T1000 (cell line): ENCODE measurements at regions not wholly inside any gene's neighbourhood (a gene's known extent, or its start where the extent isn't known, plus 50 kb on each side); places are given as distances from the start of the nearest gene placed in this dataset.

ENCODE experiments used
- DNase-seq: peaks from one replicate; lab custom pipeline; 2025; ENCODE audit warnings: mixed read lengths; lab: John Stamatoyannopoulos, UW

- DNase-seq = no peak
Measured at GRCh38 chr5:68452286-68452685, 236.7 kb downstream of the PIK3R1 start.

- no peak for DNase-seq
Measured at GRCh38 chr5:68454172-68454571, 238.6 kb downstream of the PIK3R1 start.

- DNase-seq = no peak
Measured at GRCh38 chr5:68454766-68455165, 239.2 kb downstream of the PIK3R1 start.

GRCh38 chr5:68455216-68455615, 239.7 kb downstream of the PIK3R1 start:
- no peak for DNase-seq

- no peak for DNase-seq
Measured at GRCh38 chr5:68456756-68457217, 241.2 kb downstream of the PIK3R1 start.

- no peak for DNase-seq
Measured at GRCh38 chr5:68457285-68457684, 241.7 kb downstream of the PIK3R1 start.

- no peak for DNase-seq
Measured at GRCh38 chr5:68458416-68459021, 243.0 kb downstream of the PIK3R1 start.

GRCh38 chr5:68459093-68459809, 243.7 kb downstream of the PIK3R1 start:
- no peak for DNase-seq

GRCh38 chr5:68459810-68460139, 244.2 kb downstream of the PIK3R1 start:
- DNase-seq = no peak

- no peak for DNase-seq
Measured at GRCh38 chr5:68460147-68460798, 244.7 kb downstream of the PIK3R1 start.

GRCh38 chr5:68463606-68464005, 248.1 kb downstream of the PIK3R1 start:
- DNase-seq = no peak

- DNase-seq = no peak
Measured at GRCh38 chr5:68464424-68464823, 248.9 kb downstream of the PIK3R1 start.

GRCh38 chr5:68465133-68465532, 249.6 kb downstream of the PIK3R1 start:
- no peak for DNase-seq

- no peak for DNase-seq
Measured at GRCh38 chr5:68465934-68466551, 250.5 kb downstream of the PIK3R1 start.

GRCh38 chr5:68467208-68467607, 251.7 kb downstream of the PIK3R1 start:
- DNase-seq = no peak

GRCh38 chr5:68467794-68468193, 252.2 kb downstream of the PIK3R1 start:
- no peak for DNase-seq

- DNase-seq = no peak
Measured at GRCh38 chr5:68468322-68468721, 252.8 kb downstream of the PIK3R1 start.

- no peak for DNase-seq
Measured at GRCh38 chr5:68475476-68475983, 260.0 kb downstream of the PIK3R1 start.

- no peak for DNase-seq
Measured at GRCh38 chr5:68476854-68477253, 261.3 kb downstream of the PIK3R1 start.

- no peak for DNase-seq
Measured at GRCh38 chr5:68478301-68479095, 262.9 kb downstream of the PIK3R1 start.

GRCh38 chr5:68479524-68479923, 264.0 kb downstream of the PIK3R1 start:
- DNase-seq = no peak
